NCI-H146 treated with DMSO at 0.1 percent for 48 hours (cell line): ENCODE measurements at regions not wholly inside any gene's neighbourhood (a gene's known extent, or its start where the extent isn't known, plus 50 kb on each side); places are given as distances from the start of the nearest gene placed in this dataset.
"Not testable (repeated sequence)": the region's sequence is repeated elsewhere in the genome, so short reads cannot be mapped to it uniquely, and the experiment has no call there.

ENCODE experiments used
- DNase-seq: peaks from one replicate; lab custom pipeline; 2025; ENCODE audit not compliant: unreplicated experiment; lab: John Stamatoyannopoulos, UW

GRCh38 chr1:221602830-221603229, 139.1 kb downstream of the DUSP10 start:
- DNase-seq = no peak

DNA sequence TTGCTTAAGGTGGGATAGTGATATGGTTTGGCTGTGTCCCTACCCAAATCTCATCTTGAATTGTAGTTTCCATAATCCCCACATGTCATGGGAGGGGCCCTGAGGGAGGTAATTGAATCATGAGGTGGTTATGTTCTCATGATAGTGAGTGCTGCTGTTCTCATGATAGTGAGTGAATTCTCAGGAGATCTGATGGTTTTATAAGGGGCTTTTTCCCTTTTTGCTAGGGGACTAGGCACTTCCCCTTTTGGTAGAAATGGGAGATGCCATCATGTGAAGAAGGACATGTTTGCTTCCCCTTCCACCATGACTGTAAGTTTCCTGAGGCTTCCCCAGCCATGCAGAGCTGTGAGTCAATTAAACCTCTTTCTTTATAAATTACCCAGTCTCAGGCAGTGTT, 137.5 kb downstream of the DUSP10 start:
- DNase-seq = not testable (repeated sequence)

DNA sequence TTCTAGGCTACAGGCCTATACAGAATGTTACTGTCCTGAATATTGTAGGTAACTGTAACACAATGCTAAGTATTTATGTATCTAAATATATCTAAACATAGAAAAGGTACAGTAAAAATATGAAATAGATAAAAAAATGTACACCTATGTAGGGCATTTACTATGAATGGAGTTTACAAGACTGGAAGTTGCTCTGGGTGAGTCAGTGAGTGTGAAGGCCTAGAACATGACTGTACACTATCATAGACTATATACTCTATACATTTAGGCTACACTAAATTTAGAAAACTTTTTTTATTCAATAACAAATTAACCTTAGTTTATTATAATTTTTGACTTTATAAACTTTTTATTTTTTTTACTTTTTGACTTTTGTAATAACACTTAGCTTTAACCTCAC, 136.9 kb downstream of the DUSP10 start:
- DNase-seq = no peak

DNA sequence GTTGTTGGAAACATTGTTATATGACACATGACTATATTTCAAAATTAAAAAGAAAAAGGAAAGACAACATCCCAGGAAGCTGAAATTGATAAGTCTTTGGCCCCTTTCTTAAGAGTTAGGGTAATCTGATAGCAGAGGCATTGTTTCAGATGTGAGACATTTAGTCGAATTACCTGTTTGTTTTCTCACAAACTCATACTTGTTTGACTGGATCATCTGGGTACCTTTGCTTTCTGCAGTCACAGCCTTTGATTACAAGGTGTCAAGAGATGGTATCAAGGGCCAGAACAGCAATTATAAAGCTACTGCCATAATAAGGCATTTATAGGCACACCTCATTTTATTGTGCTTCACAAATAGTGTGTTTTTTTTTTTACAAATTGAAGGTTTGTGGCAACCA, 136.3 kb downstream of the DUSP10 start:
- DNase-seq = no peak

DNA sequence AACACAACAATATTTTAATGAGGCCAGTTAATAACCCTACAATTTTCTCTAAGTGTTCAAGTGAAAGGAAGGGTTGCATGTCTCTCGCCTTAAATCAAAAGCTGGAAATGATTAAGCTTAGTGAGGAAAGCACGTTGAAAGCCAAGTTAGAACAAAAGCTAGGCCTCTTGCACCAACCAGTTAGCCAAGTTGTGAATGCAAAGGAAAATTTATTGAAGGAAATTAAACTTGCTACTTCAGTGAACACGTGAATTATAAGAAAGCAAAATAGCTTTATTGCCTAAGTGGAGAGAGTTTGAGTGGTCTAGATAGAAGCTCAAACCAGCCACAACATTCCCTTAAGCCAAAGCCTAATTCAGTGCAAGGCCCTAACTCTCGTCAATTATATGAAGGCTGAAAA, 135.6 kb downstream of the DUSP10 start:
- no peak for DNase-seq

DNA sequence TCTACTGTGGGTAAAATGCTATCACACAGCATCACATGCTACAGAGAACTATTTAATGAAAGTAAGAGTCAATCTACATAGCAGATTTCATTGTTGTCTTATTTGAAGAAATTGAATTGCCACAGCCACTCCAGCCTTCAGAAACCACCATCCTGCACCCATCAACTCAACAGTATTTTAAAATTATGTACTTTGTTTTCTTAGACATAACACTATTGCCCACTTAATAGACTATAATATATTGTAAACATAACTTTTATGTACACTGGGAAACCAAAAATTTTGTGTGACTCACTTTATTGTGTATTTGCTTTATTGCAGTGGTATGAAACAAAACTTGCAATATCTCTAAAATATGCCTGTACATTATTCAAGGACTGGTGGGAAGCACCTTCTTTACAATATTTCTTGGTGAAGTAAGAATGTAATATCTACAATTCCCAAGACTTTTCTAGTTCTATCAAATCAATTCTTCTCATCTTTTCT, 133.0 kb downstream of the DUSP10 start:
- no peak for DNase-seq

GRCh38 chr1:221611656-221612046, 130.2 kb downstream of the DUSP10 start:
- DNase-seq = no peak

GRCh38 chr1:221612047-221612777, 129.7 kb downstream of the DUSP10 start:
- peak; percentile 65 for DNase-seq

- DNase-seq = peak; percentile 57
These were observed 121.2 kb downstream of the DUSP10 start for GRCh38 chr1:221620437-221621384.

DNA sequence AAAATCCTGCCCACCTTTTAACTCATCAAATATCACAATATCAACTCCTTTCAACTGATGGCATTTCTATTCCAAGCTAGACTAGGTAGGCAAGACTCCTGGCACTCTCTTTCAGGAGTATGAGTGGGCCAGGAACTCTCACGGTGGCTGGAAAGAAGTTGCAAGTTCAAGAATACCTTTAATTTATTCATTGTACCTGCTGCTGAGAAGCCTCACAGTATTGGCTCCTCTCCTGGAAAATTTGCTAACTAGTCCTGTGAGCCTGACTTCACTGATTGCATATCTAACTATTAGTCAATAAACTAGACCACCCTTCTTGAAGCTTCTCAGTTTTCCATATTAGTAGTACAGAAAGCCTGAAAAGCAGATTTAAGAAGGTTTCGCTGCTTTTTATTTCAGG, 120.2 kb downstream of the DUSP10 start:
- no peak for DNase-seq

DNA sequence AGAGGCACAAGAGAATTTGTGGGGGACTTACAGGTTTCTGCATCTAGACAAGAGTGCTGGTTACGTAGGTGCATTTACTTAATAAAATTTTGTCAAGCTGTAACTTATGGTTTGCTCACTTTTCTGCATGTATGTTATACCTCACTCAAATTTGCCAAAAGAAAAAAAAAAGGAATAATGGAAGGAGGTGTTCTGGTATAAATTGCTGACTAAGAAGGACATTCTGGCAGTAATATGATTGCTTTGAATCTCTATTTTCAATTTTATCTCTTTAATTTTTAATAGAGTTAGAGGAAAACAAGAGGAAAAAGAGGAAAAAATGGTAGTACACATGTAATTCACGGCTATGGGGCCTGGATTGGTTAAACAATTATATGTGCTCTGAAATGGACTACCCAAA, 119.5 kb downstream of the DUSP10 start:
- no peak for DNase-seq

DNA sequence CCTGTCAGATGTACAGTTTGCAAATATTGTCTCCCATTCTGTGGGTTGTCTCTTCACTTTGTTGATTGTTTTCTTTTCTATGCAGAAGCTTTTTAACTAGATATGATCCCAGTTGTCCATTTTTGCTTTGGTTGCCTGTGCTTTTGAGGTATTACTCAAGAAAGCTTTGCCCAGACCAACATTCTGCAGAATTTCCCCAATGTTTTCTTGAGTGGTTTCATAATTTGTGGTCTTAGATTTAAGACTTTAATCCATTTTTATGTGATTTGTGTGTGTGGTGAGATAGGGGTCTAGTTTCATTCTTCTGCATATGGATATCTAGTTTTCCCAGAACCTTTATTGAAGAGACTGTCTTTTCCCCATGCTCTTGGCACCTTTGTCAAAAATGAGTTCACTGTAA, 116.9 kb downstream of the DUSP10 start:
- DNase-seq = no peak

- no peak for DNase-seq
These were observed 115.8 kb downstream of the DUSP10 start for GRCh38 chr1:221626041-221626440.

GRCh38 chr1:221630236-221630635, 111.7 kb downstream of the DUSP10 start:
- no peak for DNase-seq

DNA sequence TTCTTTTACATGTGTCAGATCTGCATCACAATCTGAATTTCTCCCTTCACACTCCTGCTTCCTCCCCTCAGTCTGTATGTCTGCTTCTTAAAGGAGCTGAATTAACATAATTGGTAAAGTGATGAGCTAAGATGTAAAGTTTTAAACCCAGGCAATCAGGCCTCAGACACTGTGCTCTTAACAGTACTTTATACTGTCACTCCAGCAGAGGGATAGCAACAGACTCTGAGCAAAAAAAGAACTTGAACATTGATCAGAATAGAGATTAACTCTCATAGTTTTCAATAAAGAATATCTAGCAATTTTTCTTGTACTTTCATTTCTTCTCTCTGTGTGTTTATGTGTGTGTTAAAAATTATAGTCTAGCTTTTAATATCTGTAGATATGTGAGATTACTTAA, 110.3 kb downstream of the DUSP10 start:
- DNase-seq = no peak

DNA sequence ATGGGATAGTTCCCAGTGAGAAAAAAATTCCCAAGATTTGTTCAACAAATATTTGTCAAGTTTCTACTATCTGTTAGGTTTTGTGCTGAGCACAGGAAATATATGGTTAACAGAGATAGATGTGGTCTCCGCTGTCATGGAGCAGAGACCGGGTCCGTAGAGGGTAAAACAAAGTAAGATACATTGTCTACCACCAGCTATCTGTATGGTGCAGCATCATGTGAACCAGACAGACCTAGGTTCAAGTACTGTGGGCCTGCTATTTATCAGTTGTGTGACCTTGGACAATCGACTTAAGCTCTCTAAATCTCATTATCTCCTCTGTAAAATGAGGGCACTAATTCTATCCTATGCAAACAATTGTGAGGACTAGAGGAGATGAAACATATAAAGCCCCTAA, 109.8 kb downstream of the DUSP10 start:
- DNase-seq = no peak

GRCh38 chr1:221633841-221634409, 108.0 kb downstream of the DUSP10 start:
- DNase-seq = no peak

GRCh38 chr1:221634606-221635005, 107.3 kb downstream of the DUSP10 start:
- DNase-seq = no peak

DNA sequence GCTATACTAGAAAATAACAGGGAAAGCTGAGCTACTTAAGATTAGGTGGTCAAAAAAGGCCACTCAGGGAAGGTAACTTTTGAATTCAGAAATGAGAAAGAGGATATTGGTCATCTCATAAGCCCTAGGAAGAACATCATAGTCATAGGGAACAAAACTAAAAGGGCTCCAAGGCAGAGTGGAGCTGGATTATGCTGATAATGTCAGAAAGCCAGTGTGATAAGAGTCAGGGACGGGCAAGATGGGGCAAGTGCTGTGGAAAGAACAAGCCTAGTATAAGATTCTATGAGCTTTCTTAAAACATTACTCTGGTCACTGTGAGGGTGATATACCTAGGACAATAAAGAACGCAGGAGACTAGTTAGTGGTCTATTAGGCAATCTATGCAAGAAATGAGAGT, 106.6 kb downstream of the DUSP10 start:
- DNase-seq = no peak

GRCh38 chr1:221636096-221636495, 105.8 kb downstream of the DUSP10 start:
- no peak for DNase-seq

DNA sequence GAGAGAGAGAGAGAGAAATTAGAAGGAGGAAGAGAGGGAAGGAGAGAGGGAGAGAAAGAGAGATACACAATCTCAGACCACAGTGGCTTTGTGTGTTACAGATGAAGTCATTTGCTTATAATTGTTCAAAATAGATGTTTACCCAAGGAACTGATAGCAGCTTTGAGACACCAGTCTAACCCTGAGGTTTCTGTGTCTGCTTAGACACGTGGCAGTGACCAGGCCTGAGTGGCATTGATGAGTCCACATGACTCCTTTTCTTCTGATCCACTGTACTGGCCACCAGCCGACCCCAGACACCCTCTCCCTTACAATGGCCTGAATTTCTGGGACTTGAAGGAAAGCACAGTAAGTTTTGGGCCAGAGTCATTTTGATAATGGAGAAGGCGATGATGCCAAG, 104.9 kb downstream of the DUSP10 start:
- no peak for DNase-seq

DNA sequence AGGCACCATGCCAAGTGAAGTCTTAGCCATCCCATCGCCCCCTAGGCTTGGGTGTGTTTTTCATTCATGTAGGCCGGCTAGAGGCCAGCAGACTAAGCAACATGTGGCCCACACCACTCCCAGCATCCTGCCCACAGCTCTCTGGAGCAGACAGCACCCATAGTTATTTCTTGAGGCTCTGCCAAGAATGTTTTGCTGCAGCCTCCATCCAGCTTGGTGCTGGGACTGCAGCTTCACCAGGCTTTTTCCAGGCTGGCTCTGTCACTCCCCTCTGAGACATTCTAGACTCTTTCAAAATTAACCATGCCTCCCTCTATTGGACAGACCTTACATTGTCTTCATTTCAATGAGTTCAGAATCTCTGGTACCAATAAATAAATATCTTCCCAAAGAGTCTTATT, 104.2 kb downstream of the DUSP10 start:
- DNase-seq = no peak
